ENCODE measurements at regions not wholly inside any gene's neighbourhood (a gene's known extent, or its start where the extent isn't known, plus 50 kb on each side); places are given as distances from the start of the nearest gene placed in this dataset.

DNA sequence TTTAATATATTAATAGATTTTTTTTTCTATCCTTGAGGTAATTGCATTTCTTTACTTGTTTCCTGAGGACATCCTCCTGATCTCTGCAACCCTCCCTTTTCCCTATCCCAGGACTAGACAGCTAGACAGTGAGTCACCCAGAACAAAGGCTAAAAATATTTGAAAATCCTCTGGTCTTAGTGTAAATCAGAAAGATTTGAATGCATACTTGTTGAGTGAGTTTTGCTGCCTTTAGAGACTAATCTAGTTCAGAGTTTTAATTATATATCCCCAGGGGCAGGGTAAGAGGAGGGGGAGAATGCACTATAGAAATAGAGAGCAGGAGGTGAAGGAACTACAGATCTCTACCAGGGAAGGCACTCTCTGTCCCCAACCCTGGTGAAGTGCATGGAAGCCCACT lies 202.3 kb upstream of the TCF4 start:
- H2BK12ac ChIP-seq (ENCODE audit: low read depth, low read length): no peak overlapping the region
- H3K23me2 ChIP-seq (ENCODE audit: low read depth, low read length): no peaks in the 10 kb centered on the region
- no peaks in the 10 kb centered on the region for H3K79me2 ChIP-seq (ENCODE audit: control insufficient read depth in 1 of 2, insufficient read depth in 2 of 2, low read length in 2 of 2)
- DNase-seq (ENCODE audit: low read depth in 1 of 2, low spot score in 2 of 2) (no peak), FAIRE-seq (no peak)
- no peak overlapping the region for H2BK15ac ChIP-seq (ENCODE audit: low read length)
- H4K8ac ChIP-seq (ENCODE audit: extremely low read depth, insufficient read depth, low read length): no peak overlapping the region
- no peak overlapping the region for H3K27ac ChIP-seq (ENCODE audit: low read depth, low read length)
- no peak overlapping the region for H4K91ac ChIP-seq (replicated peaks; ENCODE audit: insufficient read length, low read length)
- H3K9me3 ChIP-seq (ENCODE audit: insufficient read depth in 2 of 2, low read depth in 1 of 2, low read length in 1 of 2): no peaks in the 10 kb centered on the region
- H3K4me3 ChIP-seq (ENCODE audit: extremely low read depth in 1 of 4, insufficient read depth in 2 of 4, low read depth in 3 of 4, low read length in 4 of 4): no peak overlapping the region
- H3K56ac ChIP-seq (replicated peaks; ENCODE audit: insufficient read length, low read depth, low read length): no peak overlapping the region
- H2BK20ac ChIP-seq (ENCODE audit: low read length): no peak overlapping the region
- no peak overlapping the region for H4K5ac ChIP-seq (ENCODE audit: insufficient read length, low read depth, low read length)
- ChIA-PET POLR2A (ENCODE audit: partially characterized antibody) (no interaction called here), CTCF (ENCODE audit: partially characterized antibody) (interaction anchor here (1.0 to 1.5 kb wide), 2 partner anchors 8 to 407 kb away, joined by 3 to 4 read pairs; no protein-coding TSS in a partner anchor)
- H3K27me3 ChIP-seq (replicated peaks in 1 of 4; ENCODE audit: control insufficient read depth in 3 of 4, extremely low read depth in 1 of 4, insufficient read depth in 3 of 4, low read length in 3 of 4): no peaks in the 10 kb centered on the region
- H3K9ac ChIP-seq (replicated peaks in 1 of 4; ENCODE audit: extremely low read depth in 1 of 4, low read depth in 3 of 4, low read length in 3 of 4): no peak overlapping the region
- no peak overlapping the region for H2BK120ac ChIP-seq (replicated peaks; ENCODE audit: low read depth, low read length)
- H3K23ac ChIP-seq (ENCODE audit: insufficient read length): no peak overlapping the region
- no peak overlapping the region for H2AFZ ChIP-seq (ENCODE audit: low read length)
- no peak overlapping the region for H2BK5ac ChIP-seq (ENCODE audit: low read depth, low read length)
- TF ChIP-seq CEBPB (IDR thresholded peaks at IDR 0.05; ENCODE audit: low read depth, low read length): no peak
- no peak for TF ChIP-seq BRCA1 (IDR thresholded peaks at IDR 0.05; ENCODE audit: low read depth, low read length)
- TF ChIP-seq BACH1 (IDR thresholded peaks at IDR 0.05; ENCODE audit: low read length): no peak
- TF ChIP-seq, protein P1, sequence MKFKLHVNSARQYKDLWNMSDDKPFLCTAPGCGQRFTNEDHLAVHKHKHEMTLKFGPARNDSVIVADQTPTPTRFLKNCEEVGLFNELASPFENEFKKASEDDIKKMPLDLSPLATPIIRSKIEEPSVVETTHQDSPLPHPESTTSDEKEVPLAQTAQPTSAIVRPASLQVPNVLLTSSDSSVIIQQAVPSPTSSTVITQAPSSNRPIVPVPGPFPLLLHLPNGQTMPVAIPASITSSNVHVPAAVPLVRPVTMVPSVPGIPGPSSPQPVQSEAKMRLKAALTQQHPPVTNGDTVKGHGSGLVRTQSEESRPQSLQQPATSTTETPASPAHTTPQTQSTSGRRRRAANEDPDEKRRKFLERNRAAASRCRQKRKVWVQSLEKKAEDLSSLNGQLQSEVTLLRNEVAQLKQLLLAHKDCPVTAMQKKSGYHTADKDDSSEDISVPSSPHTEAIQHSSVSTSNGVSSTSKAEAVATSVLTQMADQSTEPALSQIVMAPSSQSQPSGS (IDR thresholded peaks at IDR 0.05; ENCODE audit: low read length): no peak
- TF ChIP-seq POLR2A (IDR thresholded peaks at IDR 0.05; ENCODE audit: control extremely low read depth in 1 of 2, low read depth in 2 of 2, low read length in 2 of 2): no peak
- TF ChIP-seq GTF2F1 (IDR thresholded peaks at IDR 0.05; ENCODE audit: borderline replicate concordance, low read depth, low read length): no peak
- TF ChIP-seq SP1 (IDR thresholded peaks at IDR 0.05; ENCODE audit: low read depth, low read length): no peak
- TF ChIP-seq KDM4A (IDR thresholded peaks at IDR 0.05; ENCODE audit: low read depth, low read length, severe bottlenecking): no peak
- TF ChIP-seq SIN3A (conservative IDR thresholded peaks at IDR 0.05 in 1 of 2, IDR thresholded peaks at IDR 0.05 in 1 of 2; ENCODE audit: low read depth in 1 of 2, low read length in 2 of 2): no peak
- no peak overlapping the region for H3K4me2 ChIP-seq (ENCODE audit: insufficient read depth in 1 of 2, low read depth in 2 of 2, low read length in 2 of 2)
- peaks cover 0 to 6% (median 0%) of the 10 kb centered on the region in 4 experiments; a peak in 1 of 8 replicates for H3K36me3 ChIP-seq (ENCODE audit: control insufficient read depth in 2 of 4, insufficient read depth in 4 of 4, low read length in 3 of 4)
- H3K79me1 ChIP-seq (ENCODE audit: low read depth, low read length): no peaks in the 10 kb centered on the region
- H3K4me1 ChIP-seq (replicated peaks in 1 of 4; ENCODE audit: control insufficient read depth in 3 of 4, insufficient read depth in 4 of 4, low read length in 3 of 4): no peaks in the 10 kb centered on the region
- no peak overlapping the region for H2AK5ac ChIP-seq (ENCODE audit: low read depth, low read length)
- H3K4ac ChIP-seq (replicated peaks; ENCODE audit: insufficient read length, low read depth, low read length): no peak overlapping the region
- H3K14ac ChIP-seq (ENCODE audit: insufficient read length): no peak overlapping the region
- H4K20me1 ChIP-seq (replicated peaks in 1 of 2; ENCODE audit: control insufficient read depth in 1 of 2, insufficient read depth in 2 of 2, low read length in 2 of 2): no peaks in the 10 kb centered on the region
- H3K18ac ChIP-seq (ENCODE audit: extremely low read depth, low read length): no peak overlapping the region

Data from H1 (cell line).